ENCODE measurements at regions not wholly inside any gene's neighbourhood (a gene's known extent, or its start where the extent isn't known, plus 50 kb on each side); places are given as distances from the start of the nearest gene placed in this dataset.
"Not testable (repeated sequence)": the region's sequence is repeated elsewhere in the genome, so short reads cannot be mapped to it uniquely, and the experiment has no call there.

DNA sequence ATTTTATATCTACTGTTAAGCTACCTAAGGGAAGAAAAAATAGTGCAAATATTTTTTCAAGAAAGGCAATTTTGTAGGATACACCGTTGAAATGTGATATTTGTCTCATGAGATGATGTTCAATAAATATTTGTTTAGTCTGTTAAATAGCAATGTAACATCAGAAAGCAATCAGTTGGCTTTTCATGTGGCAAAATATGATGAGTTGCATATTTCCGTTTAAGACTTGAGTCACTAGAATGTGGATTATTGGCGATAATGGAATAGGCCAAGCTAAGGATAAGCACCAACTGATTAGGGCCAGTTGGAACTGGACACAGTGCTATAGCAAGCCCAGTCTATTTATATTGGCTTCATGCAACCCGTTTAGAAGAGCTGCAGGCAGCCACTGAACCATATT is 250.4 kb upstream of the SLC16A7 start:
- Histone ChIP-seq H3K36me3 (replicated peaks; ENCODE audit: control insufficient read depth, insufficient read depth, low read length) (no peaks in the 10 kb centered on the region), H3K27me3 (ENCODE audit: control insufficient read depth, insufficient read depth, low read length) (no peaks in the 10 kb centered on the region), H3K4me3 (ENCODE audit: insufficient read depth, low read depth, low read length) (no peak overlapping the region)
- no peak for DNase-seq

DNA sequence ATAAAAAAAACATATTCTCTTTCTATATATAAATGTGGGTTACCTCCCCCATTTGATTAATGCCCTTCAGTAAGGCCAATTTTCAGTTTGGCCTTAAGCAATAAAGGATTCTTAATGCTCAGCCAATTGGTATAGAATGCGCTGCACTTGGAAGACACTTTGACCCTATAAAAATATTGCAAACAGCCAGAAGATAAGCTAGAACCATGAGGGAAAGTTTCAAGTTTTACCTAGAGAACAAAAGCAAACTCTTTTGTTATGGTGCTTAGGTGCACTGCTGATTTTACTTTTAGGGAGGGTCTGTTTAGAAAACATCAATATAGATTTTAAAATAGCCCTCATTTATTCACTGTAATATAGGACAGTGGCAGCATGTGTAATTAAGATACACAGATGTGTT is 251.6 kb upstream of the SLC16A7 start:
- Histone ChIP-seq H3K36me3 (replicated peaks; ENCODE audit: control insufficient read depth, insufficient read depth, low read length) (no peaks in the 10 kb centered on the region), H3K27me3 (ENCODE audit: control insufficient read depth, insufficient read depth, low read length) (no peaks in the 10 kb centered on the region), H3K4me3 (ENCODE audit: insufficient read depth, low read depth, low read length) (no peak overlapping the region)
- DNase-seq: no peak

DNA sequence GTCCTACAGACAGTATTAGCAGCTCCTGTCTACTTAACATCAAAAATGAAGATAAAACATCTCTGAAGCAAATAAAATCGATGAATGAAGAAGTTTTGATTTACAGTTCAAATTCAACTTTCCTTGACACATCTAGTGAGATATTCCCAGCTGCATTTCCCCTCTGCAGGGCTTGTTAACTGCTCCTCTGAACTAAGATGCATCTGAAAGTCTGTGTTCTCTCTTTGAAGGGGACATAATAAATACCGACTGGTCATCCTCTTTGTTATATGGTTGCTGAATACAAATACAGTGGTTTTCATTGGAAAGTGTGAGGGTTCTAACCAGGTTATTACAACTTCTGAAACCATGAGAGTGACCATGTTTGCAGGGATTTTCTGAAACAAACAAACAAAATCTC is 266.4 kb upstream of the SLC16A7 start:
- Histone ChIP-seq H3K4me3 (ENCODE audit: insufficient read depth, low read depth, low read length) (no peak overlapping the region), H3K27me3 (ENCODE audit: control insufficient read depth, insufficient read depth, low read length) (no peaks in the 10 kb centered on the region), H3K36me3 (replicated peaks; ENCODE audit: control insufficient read depth, insufficient read depth, low read length) (peaks cover 3% of the 10 kb centered on the region)
- DNase-seq: no peak

DNA sequence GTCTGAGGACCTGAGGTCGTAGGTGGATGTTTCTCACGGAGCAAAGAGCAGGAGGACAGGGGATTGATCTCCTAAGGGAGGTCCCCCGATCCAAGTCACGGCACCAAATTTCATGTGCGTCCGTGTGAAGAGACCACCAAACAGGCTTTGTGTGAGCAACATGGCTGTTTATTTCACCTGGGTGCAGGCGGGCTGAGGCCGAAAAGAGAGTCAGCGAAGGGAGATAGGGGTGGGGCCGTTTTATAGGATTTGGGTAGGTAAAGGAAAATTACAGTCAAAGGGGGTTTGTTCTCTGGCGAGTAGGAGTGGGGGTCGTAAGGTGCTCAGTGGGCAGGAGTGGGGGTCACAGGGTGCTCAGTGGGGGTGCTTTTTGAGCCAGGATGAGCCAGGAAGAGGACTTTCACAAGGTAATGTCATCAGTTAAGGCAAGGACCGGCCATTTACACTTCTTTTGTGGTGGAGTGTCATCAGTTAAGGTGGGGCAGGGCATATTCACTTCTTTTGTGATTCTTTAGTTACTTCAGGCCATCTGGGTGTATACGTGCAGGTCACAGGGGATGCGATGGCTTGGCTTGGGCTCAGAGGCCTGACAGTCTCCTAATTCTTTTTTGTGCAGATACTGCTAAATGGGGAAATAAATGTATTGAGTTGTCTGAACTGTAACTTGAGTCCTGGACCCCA is 267.3 kb upstream of the SLC16A7 start:
- peak overlapping the region; percentile 57 for H3K4me3 ChIP-seq (ENCODE audit: insufficient read depth, low read depth, low read length)
- DNase-seq: not testable (repeated sequence)

DNA sequence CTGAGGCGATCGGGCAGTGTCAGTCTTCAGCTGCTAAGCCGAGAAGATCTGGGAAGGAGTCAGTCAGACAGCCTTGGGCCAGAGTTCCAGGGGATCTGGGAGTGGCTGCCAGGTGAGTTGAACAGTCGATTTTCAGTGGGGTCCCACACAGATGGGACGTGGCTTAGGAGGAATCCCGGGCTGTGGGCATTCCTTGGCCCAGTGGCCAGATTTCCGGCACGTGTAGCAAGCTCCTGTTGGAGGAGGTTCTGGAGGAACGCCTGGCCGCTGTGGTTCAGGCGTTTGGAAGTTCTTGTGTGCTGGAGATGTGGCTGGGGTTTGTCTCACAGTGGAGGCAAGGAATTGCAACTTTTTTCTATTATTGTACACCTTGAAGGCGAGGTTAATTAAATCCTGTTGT is 269.4 kb upstream of the SLC16A7 start:
- Histone ChIP-seq H3K4me3 (ENCODE audit: insufficient read depth, low read depth, low read length) (peak overlapping the region; percentile 52), H3K36me3 (replicated peaks; ENCODE audit: control insufficient read depth, insufficient read depth, low read length) (peaks cover 11% of the 10 kb centered on the region)
- H3K27me3 ChIP-seq (ENCODE audit: control insufficient read depth, insufficient read depth, low read length); DNase-seq: not testable (repeated sequence)

More for the DNA sequence above, 267.3 kb upstream of the SLC16A7 start:
- H3K36me3 ChIP-seq (replicated peaks; ENCODE audit: control insufficient read depth, insufficient read depth, low read length); H3K27me3 ChIP-seq (ENCODE audit: control insufficient read depth, insufficient read depth, low read length): not testable (repeated sequence)

DNA sequence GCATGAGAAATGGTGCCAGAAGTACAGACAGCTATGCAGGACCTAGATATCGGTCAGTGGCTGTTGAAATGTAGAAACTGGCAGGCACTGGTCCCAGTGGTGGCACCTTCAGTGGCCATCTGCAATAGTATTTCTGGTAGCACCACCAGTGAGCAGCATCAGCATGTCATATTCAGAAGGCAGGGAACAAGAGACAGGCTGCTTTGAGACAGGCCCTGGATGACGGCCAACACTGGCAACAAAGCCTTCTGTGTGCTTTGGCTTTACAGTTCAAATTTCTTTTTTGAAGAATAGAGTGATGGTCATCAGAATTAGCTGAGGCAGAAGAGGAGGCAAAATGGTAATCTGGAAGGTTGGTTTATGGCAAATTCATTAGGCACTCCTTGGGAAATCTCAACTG is 273.4 kb upstream of the SLC16A7 start:
- Histone ChIP-seq H3K36me3 (replicated peaks; ENCODE audit: control insufficient read depth, insufficient read depth, low read length) (peaks cover 12% of the 10 kb centered on the region), H3K4me3 (ENCODE audit: insufficient read depth, low read depth, low read length) (no peak overlapping the region), H3K27me3 (ENCODE audit: control insufficient read depth, insufficient read depth, low read length) (no peaks in the 10 kb centered on the region)
- DNase-seq: no peak

DNA sequence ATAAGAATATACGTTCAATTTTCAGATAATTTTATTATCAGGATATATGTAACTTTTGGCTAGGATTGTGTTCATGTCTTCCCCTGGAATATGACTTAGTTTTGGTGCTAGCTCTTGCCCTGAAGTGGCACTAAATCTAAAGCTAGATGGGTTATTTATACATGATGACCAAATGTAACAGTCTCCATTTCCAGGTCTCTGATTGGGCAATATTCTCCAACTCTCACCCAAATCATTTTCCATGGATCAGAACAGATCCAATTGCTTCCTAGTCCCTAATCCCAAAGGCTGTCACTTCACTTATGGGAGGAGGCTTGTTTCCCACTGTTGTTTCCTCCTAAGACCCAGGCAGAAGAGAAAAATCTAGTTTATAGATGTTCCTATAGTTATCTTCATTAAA is 274.6 kb upstream of the SLC16A7 start:
- no peak for DNase-seq
- Histone ChIP-seq H3K36me3 (replicated peaks; ENCODE audit: control insufficient read depth, insufficient read depth, low read length) (peaks cover 12% of the 10 kb centered on the region), H3K27me3 (ENCODE audit: control insufficient read depth, insufficient read depth, low read length) (no peaks in the 10 kb centered on the region), H3K4me3 (ENCODE audit: insufficient read depth, low read depth, low read length) (no peak overlapping the region)

DNA sequence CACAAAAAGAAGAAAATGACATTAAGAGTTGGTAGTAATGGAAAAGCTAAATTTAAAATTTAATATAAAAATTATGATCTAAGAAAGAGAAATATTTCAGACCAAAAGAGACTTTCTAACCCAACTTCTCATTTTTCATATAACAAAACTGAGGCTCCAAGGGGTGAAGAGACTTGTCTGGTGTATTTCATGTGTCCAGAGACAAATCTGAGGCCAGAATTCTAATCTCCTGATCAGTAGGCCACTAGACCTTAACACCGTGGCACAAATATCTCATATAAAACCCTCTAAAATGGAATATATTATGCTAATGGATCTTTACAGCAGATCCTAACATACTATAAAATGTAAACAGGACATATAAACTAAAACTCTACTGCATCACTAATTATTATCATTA is 275.7 kb upstream of the SLC16A7 start:
- DNase-seq: no peak
- Histone ChIP-seq H3K27me3 (ENCODE audit: control insufficient read depth, insufficient read depth, low read length) (no peaks in the 10 kb centered on the region), H3K36me3 (replicated peaks; ENCODE audit: control insufficient read depth, insufficient read depth, low read length) (peaks cover 10% of the 10 kb centered on the region), H3K4me3 (ENCODE audit: insufficient read depth, low read depth, low read length) (no peak overlapping the region)

DNA sequence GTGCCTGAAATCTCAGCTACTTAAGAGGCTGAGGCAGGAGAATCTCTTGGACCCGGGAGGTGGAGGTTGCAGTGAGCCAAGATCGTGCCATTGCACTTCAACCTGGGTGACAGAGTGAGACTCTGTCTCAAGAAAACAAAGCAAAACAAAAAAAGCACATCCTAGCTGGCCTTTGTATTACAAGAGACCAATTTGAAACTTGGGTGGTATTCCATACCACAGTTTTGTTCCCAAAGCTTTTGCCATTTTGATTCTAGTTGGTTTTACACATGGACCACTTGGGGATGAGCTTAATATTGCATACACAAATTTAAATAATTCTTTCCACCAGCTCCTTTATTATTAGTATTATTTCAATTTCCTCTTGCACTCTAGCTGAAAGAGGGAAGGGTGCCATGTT is 276.9 kb upstream of the SLC16A7 start:
- H3K27me3 ChIP-seq (ENCODE audit: control insufficient read depth, insufficient read depth, low read length): no peaks in the 10 kb centered on the region
- no peak overlapping the region for H3K4me3 ChIP-seq (ENCODE audit: insufficient read depth, low read depth, low read length)
- H3K36me3 ChIP-seq (replicated peaks; ENCODE audit: control insufficient read depth, insufficient read depth, low read length): peaks cover 9% of the 10 kb centered on the region
- no peak for DNase-seq

DNA sequence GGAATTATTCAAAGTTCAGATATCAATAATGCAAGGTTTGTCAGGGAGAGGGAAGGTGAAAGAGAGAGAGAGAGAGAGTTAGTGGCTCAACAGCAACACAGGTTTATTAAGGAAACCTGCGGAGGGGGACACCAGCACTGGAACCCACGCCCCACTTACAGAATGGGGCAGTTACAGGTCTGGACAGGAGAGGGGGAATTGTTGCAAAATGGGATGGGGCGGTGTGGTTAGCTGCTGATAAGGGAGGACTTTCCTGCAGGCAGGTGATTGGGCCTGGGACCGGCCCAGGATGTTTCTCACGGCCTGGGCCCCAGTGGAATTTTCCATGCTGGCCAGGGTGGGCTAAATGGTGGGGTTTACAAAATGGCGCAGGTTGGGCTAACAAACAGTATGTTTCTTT is 278.2 kb upstream of the SLC16A7 start:
- no peaks in the 10 kb centered on the region for H3K27me3 ChIP-seq (ENCODE audit: control insufficient read depth, insufficient read depth, low read length)
- no peak for DNase-seq
- no peak overlapping the region for H3K4me3 ChIP-seq (ENCODE audit: insufficient read depth, low read depth, low read length)
- H3K36me3 ChIP-seq (replicated peaks; ENCODE audit: control insufficient read depth, insufficient read depth, low read length): peaks cover 6% of the 10 kb centered on the region

DNA sequence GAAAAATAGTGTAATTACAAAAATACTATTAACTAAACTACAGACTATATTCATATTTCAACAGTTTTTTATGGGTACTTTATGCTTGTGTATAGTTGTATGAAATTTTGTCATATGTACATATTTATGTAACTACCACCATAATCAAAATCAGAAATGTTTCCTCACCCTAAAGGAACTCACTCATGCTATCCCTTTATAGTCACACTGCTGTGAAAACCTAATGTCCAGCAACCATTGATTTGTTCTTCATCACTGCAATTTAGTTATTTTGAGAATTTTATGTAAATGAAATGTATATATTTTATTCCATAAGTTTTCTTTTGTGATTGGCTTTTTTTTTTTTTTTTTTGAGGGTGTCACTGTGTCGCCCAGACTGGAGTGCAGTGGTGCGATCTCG is 278.9 kb upstream of the SLC16A7 start:
- Histone ChIP-seq H3K27me3 (ENCODE audit: control insufficient read depth, insufficient read depth, low read length) (no peaks in the 10 kb centered on the region), H3K4me3 (ENCODE audit: insufficient read depth, low read depth, low read length) (no peak overlapping the region)

DNA sequence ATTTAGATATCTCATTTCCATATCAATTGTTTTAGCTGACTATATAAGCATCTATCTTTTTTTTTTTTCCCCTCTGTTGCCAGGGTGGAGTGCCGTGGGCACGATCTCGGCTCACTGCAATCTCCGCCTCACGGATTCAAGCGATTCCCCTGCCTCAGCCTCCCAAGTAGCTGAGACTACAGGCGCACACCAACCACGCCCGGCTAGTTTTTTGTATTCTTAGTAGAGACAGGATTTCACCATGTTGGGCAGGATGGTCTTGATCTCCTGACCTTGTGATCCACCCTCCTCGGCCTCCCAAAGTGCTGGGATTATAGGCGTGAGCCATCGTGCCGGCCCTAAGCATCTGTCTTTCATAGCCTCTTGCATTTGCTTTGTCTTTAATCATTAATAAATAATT is 279.5 kb upstream of the SLC16A7 start:
- not testable (repeated sequence) for H3K4me3 ChIP-seq (ENCODE audit: insufficient read depth, low read depth, low read length); DNase-seq; H3K27me3 ChIP-seq (ENCODE audit: control insufficient read depth, insufficient read depth, low read length); H3K36me3 ChIP-seq (replicated peaks; ENCODE audit: control insufficient read depth, insufficient read depth, low read length)

More for the DNA sequence above, 278.9 kb upstream of the SLC16A7 start:
- H3K36me3 ChIP-seq (replicated peaks; ENCODE audit: control insufficient read depth, insufficient read depth, low read length): peaks cover 2% of the 10 kb centered on the region; the same call in 1 of the 2 replicates
- DNase-seq: no peak

DNA sequence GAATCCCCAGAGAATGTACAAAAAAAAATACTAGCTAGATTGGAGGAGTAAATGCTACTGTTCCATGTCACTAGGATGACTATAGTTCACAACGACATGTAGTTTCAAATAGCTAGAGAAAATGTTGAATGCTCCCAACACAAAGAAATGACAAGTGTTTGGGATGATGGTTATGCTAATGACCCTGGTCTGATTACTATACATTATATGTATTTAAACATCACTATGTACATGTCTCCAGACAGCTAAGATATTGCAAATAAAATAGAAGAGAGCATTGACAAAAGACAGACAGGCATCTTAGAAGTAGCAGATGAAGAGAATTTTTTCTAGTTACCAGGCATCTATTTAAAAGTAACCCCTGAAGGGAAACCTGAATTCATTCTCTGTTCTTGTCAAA is 281.6 kb upstream of the SLC16A7 start:
- no peak for DNase-seq
- no peaks in the 10 kb centered on the region for H3K27me3 ChIP-seq (ENCODE audit: control insufficient read depth, insufficient read depth, low read length)
- no peak overlapping the region for H3K4me3 ChIP-seq (ENCODE audit: insufficient read depth, low read depth, low read length)
- H3K36me3 ChIP-seq (replicated peaks; ENCODE audit: control insufficient read depth, insufficient read depth, low read length): no peaks in the 10 kb centered on the region

DNA sequence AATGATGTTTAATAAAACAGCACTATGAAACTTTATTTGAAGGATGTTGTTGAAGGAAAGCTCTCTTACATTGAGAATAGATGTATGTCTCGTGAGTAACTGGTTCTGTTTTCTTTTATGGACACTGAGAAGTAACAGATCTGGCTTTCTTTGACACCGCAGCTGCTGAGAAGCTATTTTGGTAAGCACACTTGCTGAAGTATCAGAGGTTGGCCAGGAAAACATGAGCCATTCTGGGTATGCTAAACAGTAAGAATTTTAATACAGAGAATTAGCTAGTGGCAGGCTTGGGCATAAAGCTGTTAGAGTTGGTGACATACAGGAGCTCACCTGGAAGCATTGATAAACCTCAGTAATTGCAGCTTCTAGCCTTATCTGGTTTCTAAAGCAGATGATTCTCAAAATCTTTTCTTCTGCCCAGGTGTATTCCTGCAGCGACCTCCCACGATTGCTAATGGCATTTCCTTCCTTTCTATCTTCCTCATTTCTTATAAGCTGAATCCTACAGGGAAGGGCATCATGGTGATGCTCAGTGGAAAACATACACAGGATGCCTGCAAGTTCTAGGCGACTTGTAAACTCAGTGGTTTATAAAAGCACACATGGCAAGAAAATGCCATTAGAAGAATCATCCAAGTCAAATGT is 291.6 kb upstream of the SLC16A7 start:
- DNase-seq: no peak
- no peaks in the 10 kb centered on the region for H3K27me3 ChIP-seq (ENCODE audit: control insufficient read depth, insufficient read depth, low read length)
- no peaks in the 10 kb centered on the region for H3K36me3 ChIP-seq (replicated peaks; ENCODE audit: control insufficient read depth, insufficient read depth, low read length)
- H3K4me3 ChIP-seq (ENCODE audit: insufficient read depth, low read depth, low read length): no peak overlapping the region

DNA sequence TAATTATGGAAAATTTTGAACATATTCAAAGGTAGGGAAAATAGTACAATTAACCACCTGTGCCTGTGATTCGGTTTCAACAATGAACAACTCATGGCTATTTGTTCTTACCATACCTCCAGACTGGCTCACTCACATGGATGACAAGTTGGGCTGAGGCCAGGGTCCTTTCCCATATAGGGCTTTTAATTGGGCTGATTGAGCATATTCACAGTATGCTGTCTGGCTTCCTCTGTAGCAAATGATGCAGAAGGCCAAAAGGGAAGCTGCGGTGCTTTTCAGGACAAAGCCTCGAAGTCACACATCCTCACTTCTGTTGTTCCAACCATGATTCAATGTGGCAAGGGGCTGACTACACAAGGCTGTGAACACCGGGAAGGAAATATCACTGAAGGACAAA is 297.5 kb upstream of the SLC16A7 start:
- Histone ChIP-seq H3K27me3 (ENCODE audit: control insufficient read depth, insufficient read depth, low read length) (no peaks in the 10 kb centered on the region), H3K36me3 (replicated peaks; ENCODE audit: control insufficient read depth, insufficient read depth, low read length) (no peaks in the 10 kb centered on the region), H3K4me3 (ENCODE audit: insufficient read depth, low read depth, low read length) (no peak overlapping the region)
- no peak for DNase-seq

All from H7 (cell line).